Fibroblast of mammary gland (primary cell): ENCODE measurements at regions not wholly inside any gene's neighbourhood (a gene's known extent, or its start where the extent isn't known, plus 50 kb on each side); places are given as distances from the start of the nearest gene placed in this dataset.

Source experiments
- DNase-seq: peaks from one replicate; pipeline ENCODE4 v3.0.0-alpha.2; 2010; ENCODE audit warnings: low read depth
- H3K4me3 ChIP-seq: 2 replicates; pipeline ENCODE4 v1.5.1; 2011; ENCODE audit warnings: low read depth, mild to moderate bottlenecking, low read length, moderate library complexity; ENCODE audit not compliant: control insufficient read depth
- TF ChIP-seq, protein P1 (sequence below): conservative IDR thresholded peaks from 2 replicates; pipeline ENCODE4 v1.5.1; 2011; ENCODE audit warnings: low read depth, low read length, inconsistent platforms; ENCODE audit not compliant: control insufficient read depth, insufficient read depth

DNA sequence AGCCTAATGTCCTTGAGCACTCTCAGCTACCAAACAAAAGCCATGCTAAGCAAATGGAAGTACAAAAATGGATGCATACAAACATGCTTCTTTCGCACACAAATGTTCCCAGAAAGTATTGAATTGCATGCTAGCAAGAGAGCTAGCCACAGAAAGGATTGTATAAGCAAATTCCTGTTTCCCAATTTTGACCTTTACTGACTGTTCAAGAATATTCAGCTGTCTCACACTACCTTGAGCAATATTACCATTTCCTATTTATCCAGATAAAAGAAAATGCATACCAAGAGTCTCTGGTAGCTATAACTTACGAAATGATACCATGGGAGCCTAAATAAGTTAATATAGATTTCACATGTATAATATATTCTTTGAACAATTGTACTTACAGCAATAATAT, 264.6 kb downstream of the TMEM167A start:
- H3K4me3 ChIP-seq: no peak overlapping the region
- TF ChIP-seq, protein P1, sequence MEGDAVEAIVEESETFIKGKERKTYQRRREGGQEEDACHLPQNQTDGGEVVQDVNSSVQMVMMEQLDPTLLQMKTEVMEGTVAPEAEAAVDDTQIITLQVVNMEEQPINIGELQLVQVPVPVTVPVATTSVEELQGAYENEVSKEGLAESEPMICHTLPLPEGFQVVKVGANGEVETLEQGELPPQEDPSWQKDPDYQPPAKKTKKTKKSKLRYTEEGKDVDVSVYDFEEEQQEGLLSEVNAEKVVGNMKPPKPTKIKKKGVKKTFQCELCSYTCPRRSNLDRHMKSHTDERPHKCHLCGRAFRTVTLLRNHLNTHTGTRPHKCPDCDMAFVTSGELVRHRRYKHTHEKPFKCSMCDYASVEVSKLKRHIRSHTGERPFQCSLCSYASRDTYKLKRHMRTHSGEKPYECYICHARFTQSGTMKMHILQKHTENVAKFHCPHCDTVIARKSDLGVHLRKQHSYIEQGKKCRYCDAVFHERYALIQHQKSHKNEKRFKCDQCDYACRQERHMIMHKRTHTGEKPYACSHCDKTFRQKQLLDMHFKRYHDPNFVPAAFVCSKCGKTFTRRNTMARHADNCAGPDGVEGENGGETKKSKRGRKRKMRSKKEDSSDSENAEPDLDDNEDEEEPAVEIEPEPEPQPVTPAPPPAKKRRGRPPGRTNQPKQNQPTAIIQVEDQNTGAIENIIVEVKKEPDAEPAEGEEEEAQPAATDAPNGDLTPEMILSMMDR: no peak
- DNase-seq: peak; percentile 52

DNA sequence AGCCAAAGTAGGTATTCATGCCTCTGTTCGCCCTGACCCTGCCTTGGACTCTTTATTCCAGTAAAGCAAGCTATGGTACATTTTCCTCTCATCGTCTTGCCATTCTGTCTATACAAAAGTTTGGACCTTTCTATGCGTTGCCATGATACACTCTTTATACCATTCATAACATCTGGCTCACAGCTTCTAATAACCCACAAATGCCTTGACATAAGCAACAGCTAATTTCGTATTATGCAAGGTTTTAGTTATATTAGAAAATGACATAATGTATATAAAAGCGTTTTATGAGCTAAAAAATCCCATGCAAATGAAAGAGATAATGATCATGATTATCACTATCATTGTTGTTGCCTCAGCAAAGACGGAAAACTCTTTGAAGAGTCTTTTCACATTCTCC, 265.7 kb downstream of the TMEM167A start:
- H3K4me3 ChIP-seq: no peak overlapping the region
- TF ChIP-seq, protein P1: no peak
- no peak for DNase-seq

DNA sequence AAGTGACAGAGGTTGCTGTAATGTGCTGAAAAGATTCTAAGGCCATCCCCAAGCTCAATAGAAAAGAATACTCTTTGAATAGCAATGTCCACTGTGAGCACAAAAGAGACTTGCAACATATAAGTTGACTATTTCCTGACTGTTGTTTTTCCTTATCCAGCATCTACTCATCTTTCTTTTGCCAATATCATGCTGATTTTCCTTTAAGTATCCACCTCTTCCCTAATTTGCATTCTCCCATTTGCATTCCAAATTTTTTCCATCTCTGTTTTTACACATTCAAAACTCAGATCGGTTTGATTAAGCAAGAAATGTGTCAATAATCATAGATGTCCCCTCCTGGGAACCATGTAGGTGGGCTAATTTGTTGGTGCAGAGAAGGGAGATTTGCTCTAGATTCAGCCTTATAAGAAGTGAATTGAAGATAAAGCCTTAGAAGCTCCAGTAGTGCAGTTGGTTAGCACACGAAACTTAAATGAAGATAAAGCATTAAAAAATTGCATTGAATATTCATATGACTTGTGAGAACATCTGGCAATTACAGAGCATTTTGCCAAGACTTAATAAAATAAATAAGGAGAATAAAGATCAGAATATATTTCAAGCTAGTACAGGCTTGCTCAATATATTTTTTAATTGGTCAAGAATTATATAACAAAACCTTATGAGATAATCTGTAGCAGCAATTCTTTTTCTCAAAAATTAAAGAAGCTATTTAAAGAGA, 267.6 kb downstream of the TMEM167A start:
- DNase-seq: no peak
- TF ChIP-seq, protein P1: no peak

DNA sequence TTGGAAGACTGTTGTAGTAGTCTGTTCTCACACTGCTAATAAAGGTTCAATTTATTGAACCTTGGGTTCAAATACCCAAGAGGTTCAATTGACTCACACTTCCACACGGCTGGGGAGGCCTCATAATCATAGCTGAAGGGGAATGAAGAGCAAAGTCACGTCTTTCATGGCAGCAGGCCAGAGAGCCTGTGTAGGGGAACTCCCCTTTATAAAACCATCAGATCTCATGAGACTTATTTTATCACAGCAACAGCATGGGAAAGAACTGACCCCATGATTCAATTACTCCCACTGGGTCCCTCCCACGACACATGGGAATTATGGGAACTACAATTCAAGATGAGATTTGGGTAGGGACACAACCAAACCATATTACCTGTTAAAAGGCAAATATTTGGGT, 268.2 kb downstream of the TMEM167A start:
- TF ChIP-seq, protein P1: no peak
- peak; percentile 46 for DNase-seq
- no peak overlapping the region for H3K4me3 ChIP-seq

More for the DNA sequence above, 267.6 kb downstream of the TMEM167A start:
- no peak overlapping the region for H3K4me3 ChIP-seq

DNA sequence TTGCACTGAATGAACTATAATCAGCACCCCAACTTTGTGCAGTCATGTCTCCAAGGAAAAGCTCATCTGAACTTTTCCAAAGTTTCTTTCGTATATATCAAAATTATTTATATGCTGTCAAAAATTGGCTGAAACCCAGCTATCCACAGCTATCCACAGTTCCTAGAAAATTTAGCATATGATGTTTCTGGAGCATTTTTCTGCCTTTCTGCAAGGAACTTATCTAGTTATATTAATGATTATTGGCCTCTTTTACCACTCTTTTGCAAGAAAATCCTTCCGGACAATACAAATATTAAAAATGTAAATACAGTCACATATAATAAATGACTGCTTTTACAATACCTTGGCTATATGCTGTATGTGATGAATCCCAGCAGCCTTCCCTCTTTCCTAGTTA, 270.2 kb downstream of the TMEM167A start:
- H3K4me3 ChIP-seq: no peak overlapping the region
- TF ChIP-seq, protein P1: no peak
- DNase-seq: no peak

DNA sequence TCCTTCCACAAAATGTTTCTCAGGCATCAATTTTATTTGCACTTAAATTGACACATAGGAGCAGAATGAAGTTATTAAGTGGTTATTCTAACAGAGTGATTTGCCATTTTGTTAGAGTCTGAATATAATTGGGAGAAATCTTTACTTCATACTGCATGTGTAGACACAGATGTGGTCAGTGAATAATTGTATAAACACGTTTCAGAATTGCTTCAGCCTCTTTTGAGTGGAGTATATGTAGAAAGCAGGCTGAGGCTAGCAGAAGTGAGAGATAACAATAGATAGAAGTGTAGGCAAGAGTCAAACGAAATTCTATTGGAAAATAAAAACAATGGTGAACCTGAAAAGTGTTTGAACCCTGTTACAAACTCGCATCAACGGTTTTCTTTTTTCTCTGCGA, 270.7 kb downstream of the TMEM167A start:
- TF ChIP-seq, protein P1: no peak
- no peak overlapping the region for H3K4me3 ChIP-seq
- DNase-seq: no peak
